ENCODE measurements at regions not wholly inside any gene's neighbourhood (a gene's known extent, or its start where the extent isn't known, plus 50 kb on each side); places are given as distances from the start of the nearest gene placed in this dataset.

GRCh38 chr6:101268541-101268940 lies 125.0 kb upstream of the GRIK2 start:
- no peak for TF ChIP-seq POLR2A (IDR thresholded peaks at IDR 0.05; ENCODE audit: low read depth, low read length)
- no peak for TF ChIP-seq TAF1 (IDR thresholded peaks at IDR 0.05; ENCODE audit: borderline replicate concordance, low read depth, low read length)

Measured in GM12892 (cell line).